ENCODE measurements at regions not wholly inside any gene's neighbourhood (a gene's known extent, or its start where the extent isn't known, plus 50 kb on each side); places are given as distances from the start of the nearest gene placed in this dataset.

GRCh38 chr17:10968007-10968406 lies 130.1 kb upstream of the PIRT start:
- TF ChIP-seq CTCF (IDR thresholded peaks at IDR 0.05; ENCODE audit: insufficient read depth, low read length): no peak
- no peak for TF ChIP-seq GABPA (IDR thresholded peaks at IDR 0.05; ENCODE audit: low read depth)

Data from HL-60 (cell line).